Activated CD8-positive, alpha-beta memory T cell treated with anti-CD3 and anti-CD28 coated beads, Interleukin-2, amount 50 U/mL, for 48 hours (primary cell): ENCODE measurements at regions not wholly inside any gene's neighbourhood (a gene's known extent, or its start where the extent isn't known, plus 50 kb on each side); places are given as distances from the start of the nearest gene placed in this dataset.

ENCODE experiments used
- DNase-seq: peaks from one replicate; pipeline ENCODE4 v3.0.0-alpha.2; 2020

GRCh38 chr22:47299863-47300697, 537.6 kb downstream of the TBC1D22A start:
- DNase-seq, result no peak

- no peak for DNase-seq
These were observed 536.9 kb downstream of the TBC1D22A start for GRCh38 chr22:47299211-47299862.

- DNase-seq, result no peak
These were observed 535.8 kb downstream of the TBC1D22A start for GRCh38 chr22:47298017-47298785.

GRCh38 chr22:47297261-47298016, 535.0 kb downstream of the TBC1D22A start:
- no peak for DNase-seq

- DNase-seq, result no peak
These were observed 534.2 kb downstream of the TBC1D22A start for GRCh38 chr22:47296405-47297260.

- no peak for DNase-seq
These were observed 533.5 kb downstream of the TBC1D22A start for GRCh38 chr22:47295982-47296381.

GRCh38 chr22:47295226-47295901, 532.9 kb downstream of the TBC1D22A start:
- DNase-seq, result peak; percentile 34

GRCh38 chr22:47294576-47294975, 532.1 kb downstream of the TBC1D22A start:
- no peak for DNase-seq

- peak; percentile 18 for DNase-seq
These were observed 531.7 kb downstream of the TBC1D22A start for GRCh38 chr22:47294222-47294532.

- peak; percentile 15 for DNase-seq
These were observed 531.1 kb downstream of the TBC1D22A start for GRCh38 chr22:47293368-47294221.

GRCh38 chr22:47292546-47293320, 530.3 kb downstream of the TBC1D22A start:
- peak; percentile 32 for DNase-seq

GRCh38 chr22:47291565-47292495, 529.4 kb downstream of the TBC1D22A start:
- no peak for DNase-seq

- DNase-seq, result no peak
These were observed 528.4 kb downstream of the TBC1D22A start for GRCh38 chr22:47290706-47291430.

- DNase-seq, result no peak
These were observed 527.0 kb downstream of the TBC1D22A start for GRCh38 chr22:47289336-47289985.

- DNase-seq, result no peak
These were observed 526.2 kb downstream of the TBC1D22A start for GRCh38 chr22:47288680-47289079.

GRCh38 chr22:47287516-47287915, 525.1 kb downstream of the TBC1D22A start:
- no peak for DNase-seq

GRCh38 chr22:47286590-47286989, 524.1 kb downstream of the TBC1D22A start:
- DNase-seq, result no peak
